ENCODE measurements at regions not wholly inside any gene's neighbourhood (a gene's known extent, or its start where the extent isn't known, plus 50 kb on each side); places are given as distances from the start of the nearest gene placed in this dataset.

DNA sequence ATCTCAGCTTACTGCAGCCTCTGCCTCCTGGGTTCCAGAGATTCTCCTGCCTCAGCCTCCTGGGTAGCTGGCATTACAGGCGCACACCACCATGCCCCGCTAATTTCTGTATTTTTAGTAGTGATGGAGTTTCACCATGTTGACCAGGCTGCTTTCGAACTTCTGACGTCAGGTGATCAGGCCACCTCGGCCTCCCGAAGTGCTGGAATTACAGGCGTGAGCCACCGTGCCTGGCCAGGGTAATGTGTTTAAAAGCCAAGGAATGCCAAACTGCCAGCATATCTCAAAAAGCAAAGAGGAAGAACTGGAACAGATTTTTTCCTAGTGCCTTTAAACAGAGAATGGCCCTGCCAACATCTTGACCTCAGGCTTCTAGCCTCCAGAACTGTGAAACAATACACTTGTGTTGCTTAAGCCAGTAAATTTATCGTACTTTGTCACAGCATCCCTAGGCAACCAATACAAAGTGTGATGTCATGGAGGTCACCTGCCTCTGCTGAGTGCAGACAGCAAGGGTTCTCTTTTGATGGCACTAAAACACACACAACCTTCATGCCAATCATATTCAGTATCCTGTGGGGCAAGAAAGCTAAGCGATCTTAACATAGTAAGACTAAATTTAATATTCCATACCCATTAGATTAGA is 858.3 kb upstream of the TMPRSS15 start:
- DNase-seq, result no peak

DNA sequence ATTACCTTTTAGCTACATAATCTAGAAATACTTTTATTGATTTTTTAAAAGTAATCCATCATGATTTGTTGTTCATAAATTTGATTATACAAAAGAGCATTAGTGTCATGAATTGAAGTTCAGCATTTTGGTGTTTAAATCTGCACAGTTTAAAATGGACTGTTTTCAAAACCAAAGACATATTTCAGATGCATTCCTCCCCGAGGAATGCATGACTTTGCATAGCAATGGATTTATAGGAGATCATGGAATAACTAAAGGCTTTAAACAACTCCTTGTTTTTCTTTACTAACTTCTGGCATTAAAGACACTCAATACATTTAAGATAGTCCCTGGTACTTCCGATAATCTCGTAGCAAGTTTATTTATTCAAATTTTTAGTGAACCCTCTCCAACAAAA is 863.1 kb upstream of the TMPRSS15 start:
- no peak for DNase-seq

GRCh38 chr21:19268686-19269085 is 865.1 kb upstream of the TMPRSS15 start:
- DNase-seq, result no peak

DNA sequence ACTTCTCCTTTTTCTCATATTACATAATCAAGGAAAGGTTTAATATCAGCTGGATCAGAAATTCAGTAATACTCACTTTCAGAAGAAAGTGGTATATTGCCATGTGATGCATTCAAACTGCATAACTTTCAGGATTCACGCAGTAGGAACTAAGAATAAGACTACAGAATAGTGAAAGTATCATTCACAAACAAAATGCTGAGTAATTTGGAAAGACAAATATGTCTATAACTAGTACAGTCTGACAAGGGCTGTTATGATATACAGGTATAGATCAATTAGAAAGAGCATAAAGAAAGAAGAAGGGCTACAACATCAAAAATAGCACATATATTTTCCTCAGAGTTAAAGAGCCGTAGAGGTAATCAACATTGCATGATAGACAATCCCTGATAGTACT is 871.5 kb upstream of the TMPRSS15 start:
- no peak for DNase-seq

GRCh38 chr21:19276665-19277064 is 873.1 kb upstream of the TMPRSS15 start:
- no peak for DNase-seq

- no peak for DNase-seq
Observed at GRCh38 chr21:19286876-19287275, 883.3 kb upstream of the TMPRSS15 start.

DNA sequence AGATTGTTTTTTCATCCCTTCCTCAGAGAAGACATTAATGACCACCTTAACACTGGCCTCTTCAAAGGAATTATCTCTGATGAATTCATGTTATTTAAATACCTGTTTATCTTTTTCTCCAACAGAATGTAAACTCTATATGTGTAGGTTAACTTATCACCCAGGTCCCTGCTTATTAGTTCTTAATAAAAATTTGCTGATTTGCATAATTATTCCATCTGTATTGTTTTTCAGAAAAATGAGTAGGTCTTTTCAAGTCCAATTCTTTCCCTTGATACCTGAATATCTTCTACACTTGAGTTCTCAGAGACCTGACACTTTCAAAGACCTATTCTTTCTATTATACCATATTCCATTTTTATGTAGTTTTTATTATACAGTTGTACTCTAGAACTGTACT is 886.7 kb upstream of the TMPRSS15 start:
- no peak for DNase-seq

GRCh38 chr21:19320291-19320690 is 916.7 kb upstream of the TMPRSS15 start:
- no peak for DNase-seq

GRCh38 chr21:19321688-19322087 is 918.1 kb upstream of the TMPRSS15 start:
- peak; percentile 38 for DNase-seq

GRCh38 chr21:19322360-19322759 is 918.8 kb upstream of the TMPRSS15 start:
- DNase-seq, result no peak

- no peak for DNase-seq
Observed at GRCh38 chr21:19326531-19327319, 923.1 kb upstream of the TMPRSS15 start.

- no peak for DNase-seq
Observed at GRCh38 chr21:19328954-19329353, 925.4 kb upstream of the TMPRSS15 start.

DNA sequence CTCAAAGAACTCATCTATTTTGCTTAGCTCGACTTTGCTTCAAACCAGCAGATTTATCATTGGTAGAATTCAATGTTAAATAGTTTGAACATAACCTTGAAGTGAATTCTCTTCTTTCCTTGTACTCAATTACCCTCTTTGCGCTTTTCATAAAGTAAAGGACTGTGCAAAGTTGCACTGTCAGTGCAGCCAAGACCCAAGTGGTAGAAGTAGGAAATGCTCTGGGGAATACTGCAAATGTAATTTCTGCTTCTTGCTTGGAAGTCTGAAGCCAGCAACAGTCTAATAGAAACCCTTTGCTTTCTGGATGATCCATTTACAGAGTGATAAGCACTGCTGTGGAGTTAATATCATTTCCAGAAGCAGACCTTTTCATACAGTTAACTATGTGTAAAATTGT is 936.7 kb upstream of the TMPRSS15 start:
- no peak for DNase-seq

DNA sequence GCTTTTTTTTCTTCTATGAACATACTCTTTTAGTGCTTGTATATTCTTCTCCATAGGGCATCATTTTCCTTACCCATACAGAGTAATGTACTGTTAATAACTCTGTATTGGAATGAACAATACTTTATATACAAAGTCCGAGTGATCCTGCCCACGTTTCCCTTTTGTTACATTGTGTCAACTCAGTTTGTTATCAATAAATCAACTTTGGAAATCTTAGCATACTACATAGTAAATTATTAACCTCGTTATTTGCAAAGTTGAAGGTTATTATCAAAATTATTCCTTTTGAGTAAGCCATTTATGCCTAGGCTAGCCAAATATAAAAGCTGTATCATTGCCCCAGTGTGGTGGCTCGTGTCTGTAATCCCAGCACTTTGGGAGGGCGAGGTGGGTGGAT is 937.4 kb upstream of the TMPRSS15 start:
- DNase-seq, result no peak

DNA sequence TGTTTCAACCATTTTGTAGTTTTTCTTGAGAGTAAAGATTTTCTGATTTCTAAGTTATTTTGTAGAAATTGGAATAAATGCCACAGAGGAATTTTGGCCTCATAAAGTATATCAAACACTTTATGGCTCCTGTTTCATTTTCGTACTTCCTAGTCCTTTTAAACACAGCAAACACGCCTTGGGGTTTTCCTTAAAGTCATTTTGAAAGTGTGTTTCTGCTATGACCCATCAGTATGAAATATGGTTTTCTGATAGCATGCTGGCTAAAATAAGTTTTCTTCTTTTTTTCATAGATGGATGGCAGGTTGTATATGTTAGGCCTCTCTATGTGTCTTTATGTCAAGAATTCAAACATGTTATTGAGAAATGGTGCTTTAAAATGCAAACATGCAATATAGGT is 940.1 kb upstream of the TMPRSS15 start:
- no peak for DNase-seq

- DNase-seq, result no peak
Observed at GRCh38 chr21:19350286-19350685, 946.7 kb upstream of the TMPRSS15 start.

DNA sequence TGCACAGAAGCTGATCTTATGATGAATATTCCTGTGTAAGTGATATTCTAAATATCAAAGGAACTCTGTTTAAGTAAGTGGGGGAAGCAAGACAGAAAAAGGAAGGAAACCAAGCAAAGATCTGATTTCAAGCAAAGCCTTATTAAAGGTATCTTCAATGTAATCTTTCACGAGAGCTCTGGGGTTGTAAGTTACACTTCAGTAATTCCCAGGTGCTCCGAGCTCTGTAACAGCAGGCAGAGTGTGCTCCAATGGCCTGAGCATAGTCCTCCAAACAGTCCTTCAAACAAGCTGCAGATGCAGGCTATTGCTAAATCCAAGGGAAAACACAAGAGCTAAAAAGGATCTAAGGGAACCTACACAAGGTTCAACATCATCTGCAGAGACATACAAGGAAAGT is 949.7 kb upstream of the TMPRSS15 start:
- DNase-seq, result no peak

GRCh38 chr21:19368944-19369343 is 965.4 kb upstream of the TMPRSS15 start:
- DNase-seq, result no peak

DNA sequence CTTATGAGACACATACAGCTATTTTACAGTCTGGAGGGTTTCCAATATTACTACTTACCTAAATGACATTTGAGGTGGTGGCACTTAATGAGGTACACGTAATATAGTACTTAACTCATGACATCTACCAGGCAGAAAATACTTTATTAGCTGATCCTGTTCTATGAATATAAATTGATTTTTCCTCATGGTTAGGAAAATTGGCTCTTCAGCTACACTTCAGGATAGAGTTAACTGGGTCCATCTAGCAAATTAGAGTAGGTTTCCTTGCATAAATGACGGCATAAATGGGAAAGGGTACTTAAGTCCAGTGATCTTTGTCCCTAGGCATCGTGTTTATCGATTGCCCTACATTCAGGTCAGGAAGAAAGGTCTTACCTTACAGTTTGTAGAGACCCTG is 988.8 kb upstream of the TMPRSS15 start:
- no peak for DNase-seq

- DNase-seq, result no peak
Observed at GRCh38 chr21:19400223-19400770, 996.7 kb upstream of the TMPRSS15 start.

DNA sequence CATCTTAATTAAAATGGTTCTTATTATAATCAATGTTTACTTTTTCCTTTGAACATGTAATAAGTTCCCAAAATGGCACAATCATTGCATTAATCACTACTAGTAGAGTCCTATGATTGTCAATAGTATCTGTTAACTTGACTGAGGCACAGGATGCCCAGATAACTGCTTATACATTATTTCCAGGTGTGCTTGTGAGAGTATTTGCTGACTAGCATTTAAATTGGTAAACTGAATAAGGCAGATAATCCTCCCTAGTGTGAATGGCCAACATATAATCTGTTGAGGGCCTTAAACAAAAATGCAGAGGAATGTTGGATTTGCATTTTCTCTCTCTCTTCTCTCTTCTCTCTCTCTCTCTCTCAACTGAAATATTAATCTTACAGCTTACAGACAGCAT is 999.3 kb upstream of the TMPRSS15 start:
- no peak for DNase-seq

DNA sequence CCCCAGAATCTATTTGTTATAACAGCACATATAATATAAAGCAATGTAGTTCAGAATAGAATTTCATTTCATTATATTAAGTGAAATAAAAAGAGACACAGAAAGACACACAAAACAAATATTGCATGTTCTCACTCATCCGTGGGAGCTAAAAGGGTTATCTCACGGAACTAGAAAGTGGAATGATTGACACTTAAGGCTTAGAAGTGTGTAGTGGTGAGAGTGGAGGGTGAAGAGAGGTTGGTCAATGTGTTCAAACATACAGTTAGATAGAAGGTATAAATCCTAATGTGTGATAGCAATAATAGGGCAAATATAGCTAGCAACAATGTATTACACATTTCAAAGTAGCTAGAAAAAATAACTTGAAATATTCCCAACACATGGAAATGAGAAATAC is 1001.7 kb upstream of the TMPRSS15 start:
- no peak for DNase-seq

GRCh38 chr21:19420565-19420964 is 1017.0 kb upstream of the TMPRSS15 start:
- no peak for DNase-seq

DNA sequence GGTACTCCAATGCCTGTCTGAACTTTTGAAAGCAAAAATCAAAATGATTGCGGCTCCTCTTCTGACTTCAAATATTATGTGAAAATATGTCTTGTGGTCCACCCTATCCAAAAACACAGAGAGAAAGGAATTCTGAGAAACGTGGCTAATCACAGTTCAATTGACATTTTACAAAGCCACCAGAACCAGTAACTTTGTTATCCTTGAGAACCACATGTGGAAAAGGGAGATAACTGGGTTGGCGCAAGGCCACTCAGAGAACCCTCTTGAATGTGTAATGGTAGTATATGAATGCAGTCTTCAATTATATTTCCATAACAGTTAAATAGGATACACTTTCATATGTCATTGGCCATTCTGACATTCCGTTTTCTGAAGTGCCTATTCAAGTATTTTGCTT is 1030.0 kb upstream of the TMPRSS15 start:
- no peak for DNase-seq
